GM18951 (cell line): ENCODE measurements at regions not wholly inside any gene's neighbourhood (a gene's known extent, or its start where the extent isn't known, plus 50 kb on each side); places are given as distances from the start of the nearest gene placed in this dataset.
"Not testable (repeated sequence)": the region's sequence is repeated elsewhere in the genome, so short reads cannot be mapped to it uniquely, and the experiment has no call there.

Experiments
- POLR2A ChIP-seq: IDR thresholded peaks from 4 replicates; pipeline ENCODE4 v1.6.1; 2011; ENCODE audit warnings: mild to moderate bottlenecking; ENCODE audit not compliant: insufficient read length, insufficient read depth; ENCODE audit errors: extremely low read depth
- in situ Hi-C: fragments of 300-500 bp; cut with MboI; formaldehyde crosslinking; loops from one replicate; pipeline ENCODE4 v1.12.0; 2022; ENCODE audit warnings: low sequenced_read_pairs, mixed read lengths, inconsistent platforms; ENCODE audit not compliant: unreplicated experiment

DNA sequence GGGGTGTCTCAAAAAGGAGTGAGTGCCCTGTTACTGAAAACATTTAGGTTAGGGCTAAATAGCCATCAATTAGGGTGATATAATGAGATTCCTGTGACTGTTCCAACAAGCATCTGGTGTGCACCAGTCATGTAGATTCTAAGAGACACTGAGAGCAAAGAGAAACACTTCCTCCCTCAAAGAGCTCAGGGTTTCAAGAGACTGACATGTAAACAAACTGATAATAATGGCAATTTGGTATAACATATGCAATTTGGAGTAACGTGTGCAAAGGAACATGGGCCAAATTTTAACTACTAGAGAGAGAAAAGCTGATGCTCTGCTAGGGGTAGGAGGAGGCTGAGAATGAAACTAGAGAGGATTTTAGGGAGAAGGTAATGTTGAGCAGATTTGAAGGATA is 237.1 kb downstream of the BMP4 start:
- TF ChIP-seq POLR2A: no peak
- in situ Hi-C loops: no loop called here

DNA sequence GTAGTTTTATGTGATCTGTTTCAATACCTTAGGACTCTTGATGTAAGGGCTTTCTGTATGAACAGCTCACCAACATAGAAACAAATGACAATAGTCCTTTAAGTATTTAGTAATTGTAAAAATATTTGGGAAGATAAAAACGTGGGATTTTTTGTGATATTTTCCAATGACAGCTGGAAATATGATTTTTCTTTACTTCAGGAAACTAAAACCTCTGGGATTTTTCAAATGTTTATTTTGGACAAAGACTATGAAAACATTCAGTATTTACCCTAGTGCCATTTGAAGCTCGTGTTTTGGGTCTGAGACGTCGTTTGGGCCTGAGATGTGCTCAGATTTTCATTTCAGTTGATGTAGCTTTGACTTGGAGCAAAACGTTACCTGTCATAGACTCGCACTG is 240.0 kb downstream of the BMP4 start:
- in situ Hi-C loops: no loop called here
- TF ChIP-seq POLR2A: no peak

DNA sequence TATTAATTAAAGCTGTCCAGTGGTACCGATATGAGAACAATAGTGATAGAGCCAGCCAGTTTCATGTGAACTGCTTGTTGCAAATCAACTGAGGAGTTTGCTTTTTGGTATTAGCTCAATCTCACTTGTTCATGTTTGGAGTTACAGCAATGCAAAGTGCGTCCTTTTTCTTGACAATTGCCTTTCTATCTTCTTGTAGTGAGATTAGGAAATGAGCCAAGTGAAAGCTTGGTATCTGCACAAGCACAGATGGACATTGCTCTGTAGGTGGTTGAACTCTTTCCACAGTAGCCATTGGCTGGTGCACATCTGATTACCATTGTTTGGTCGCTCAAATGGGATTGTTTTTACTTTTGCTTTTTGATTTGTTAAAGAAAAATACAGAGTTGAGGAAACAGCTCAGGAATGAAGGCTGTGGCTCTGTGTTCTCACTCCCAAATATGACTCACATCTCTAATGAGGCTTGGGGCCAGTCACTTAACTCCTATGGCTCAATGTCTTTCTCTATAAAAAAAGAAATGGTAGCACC is 241.4 kb downstream of the BMP4 start:
- in situ Hi-C loops: no loop called here
- TF ChIP-seq POLR2A: no peak

DNA sequence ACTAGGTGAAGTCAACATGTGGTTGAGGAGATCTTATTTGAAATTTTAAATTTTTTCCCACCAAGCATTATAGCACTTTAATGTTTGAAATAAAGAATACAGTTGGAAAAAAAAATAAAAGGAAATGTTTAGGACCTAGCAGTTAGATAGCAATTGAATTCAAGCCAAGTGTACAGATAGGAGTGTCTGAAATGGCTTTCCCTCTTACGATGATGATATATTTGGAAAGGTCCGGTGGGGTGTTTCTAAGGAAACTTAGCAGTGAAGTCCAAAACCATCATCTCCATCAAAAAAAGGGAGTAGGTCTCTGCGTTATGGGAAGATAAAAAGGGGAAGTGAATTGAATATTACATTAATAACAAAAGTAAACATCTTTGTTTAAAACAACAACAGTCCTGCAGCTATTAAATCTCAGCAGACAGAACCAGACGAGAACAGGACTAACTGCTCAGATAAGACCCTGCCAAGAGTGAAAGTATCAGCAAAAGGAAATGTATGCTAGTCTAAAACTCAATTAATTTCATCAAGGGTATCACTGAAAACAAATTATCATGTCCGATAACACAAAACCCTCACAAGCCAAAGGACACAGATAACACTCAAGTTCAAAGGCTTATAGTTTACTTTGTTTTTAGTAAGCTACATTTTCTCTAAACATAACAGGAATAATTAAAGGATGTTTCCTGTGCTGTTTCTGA is 242.0 kb downstream of the BMP4 start:
- in situ Hi-C loops: no loop called here
- no peak for TF ChIP-seq POLR2A

DNA sequence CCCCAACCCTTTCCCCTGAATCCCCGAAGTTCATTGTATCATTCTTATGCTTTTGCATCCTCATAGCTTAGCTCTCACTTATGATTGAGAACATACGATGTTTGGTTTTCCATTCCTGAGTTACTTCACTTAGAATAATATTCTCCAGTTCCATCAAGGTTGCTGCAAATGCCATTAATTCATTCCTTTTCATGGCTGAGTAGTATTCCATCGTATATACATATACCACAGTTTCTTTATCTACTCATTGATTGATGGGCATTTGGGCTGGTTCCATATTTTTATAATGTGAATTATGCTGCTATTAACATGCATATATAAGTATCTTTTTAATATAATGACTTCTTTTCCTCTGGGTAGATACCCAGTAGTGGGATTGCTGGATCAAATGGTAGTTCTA is 243.7 kb downstream of the BMP4 start:
- in situ Hi-C loops: not testable (repeated sequence)

DNA sequence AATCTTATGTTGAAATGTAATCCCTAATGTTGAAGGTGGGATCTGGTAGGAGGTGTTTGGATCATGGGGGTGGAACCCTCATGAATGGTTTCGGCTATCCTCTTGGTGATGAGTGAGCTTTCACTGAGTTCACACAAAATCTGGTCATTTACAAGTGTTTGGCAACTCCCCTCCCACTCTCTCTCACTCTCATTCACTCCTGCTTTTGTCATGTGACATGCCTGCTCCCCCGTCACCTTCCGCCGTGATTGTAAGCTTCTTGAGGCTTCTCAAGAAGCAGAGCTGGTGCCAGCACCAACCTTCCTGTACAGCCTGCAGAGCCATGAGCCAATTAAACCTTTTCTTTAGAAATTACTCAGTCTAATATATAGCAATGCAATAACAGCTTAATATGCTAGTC is 245.4 kb downstream of the BMP4 start:
- in situ Hi-C loops: no loop called here
- TF ChIP-seq POLR2A: no peak

DNA sequence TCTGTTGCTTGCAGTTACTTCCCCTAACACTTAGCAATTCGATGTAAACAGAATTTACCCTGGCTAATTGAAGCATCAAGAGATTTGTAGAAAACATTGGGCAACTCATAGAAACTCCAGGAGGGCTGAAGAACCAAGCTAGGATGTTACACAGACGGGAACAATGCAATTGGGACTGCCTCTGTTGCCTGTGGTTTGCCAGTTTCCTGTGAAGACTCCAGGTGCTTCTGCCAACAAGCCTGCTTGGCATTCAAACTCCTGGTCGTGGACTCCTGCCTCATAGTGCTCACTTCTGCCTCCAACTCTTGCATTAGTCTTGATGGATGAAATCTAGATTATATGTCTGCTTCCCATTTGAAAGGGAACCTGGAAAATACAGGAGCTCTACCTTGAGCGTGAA is 246.0 kb downstream of the BMP4 start:
- TF ChIP-seq POLR2A: no peak
- in situ Hi-C loops: no loop called here

DNA sequence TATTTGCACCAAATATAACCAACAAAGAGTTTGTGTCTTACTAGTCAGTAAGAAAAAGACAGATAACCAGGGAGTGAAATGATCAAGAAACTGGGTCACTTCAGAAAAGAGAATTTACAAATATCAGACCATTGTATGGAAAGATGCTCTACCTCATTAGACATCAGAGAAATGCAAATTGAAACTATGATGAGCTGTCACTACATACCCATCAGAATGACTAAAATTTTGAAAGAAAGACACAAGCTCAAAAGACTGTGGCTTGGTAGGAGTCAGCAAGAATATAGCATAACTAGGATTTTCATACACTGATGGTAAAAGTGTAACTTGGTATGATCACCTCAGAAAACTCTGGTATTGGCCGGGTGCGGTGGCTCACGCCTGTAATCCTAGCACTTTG is 247.2 kb downstream of the BMP4 start:
- TF ChIP-seq POLR2A: no peak
- in situ Hi-C loops: no loop called here

DNA sequence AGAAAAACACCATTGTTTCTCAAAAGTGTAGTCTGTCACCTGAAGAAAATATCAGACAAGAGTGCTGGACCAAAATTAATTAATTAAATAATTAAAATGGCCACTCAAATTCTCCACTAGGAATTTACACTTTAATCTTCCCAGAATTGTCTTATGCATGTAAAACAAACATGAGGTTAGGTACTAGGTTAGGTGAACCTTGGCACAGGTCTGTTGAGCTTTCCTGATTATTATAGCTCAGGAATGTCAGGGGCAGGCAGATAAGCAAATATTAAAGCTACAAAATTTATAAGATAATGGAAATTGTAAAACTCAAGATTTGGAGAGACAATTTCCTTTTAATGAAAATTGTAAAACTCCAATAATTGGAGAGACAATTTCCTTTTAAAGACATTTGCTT is 253.2 kb downstream of the BMP4 start:
- TF ChIP-seq POLR2A: no peak
- in situ Hi-C loops: no loop called here

DNA sequence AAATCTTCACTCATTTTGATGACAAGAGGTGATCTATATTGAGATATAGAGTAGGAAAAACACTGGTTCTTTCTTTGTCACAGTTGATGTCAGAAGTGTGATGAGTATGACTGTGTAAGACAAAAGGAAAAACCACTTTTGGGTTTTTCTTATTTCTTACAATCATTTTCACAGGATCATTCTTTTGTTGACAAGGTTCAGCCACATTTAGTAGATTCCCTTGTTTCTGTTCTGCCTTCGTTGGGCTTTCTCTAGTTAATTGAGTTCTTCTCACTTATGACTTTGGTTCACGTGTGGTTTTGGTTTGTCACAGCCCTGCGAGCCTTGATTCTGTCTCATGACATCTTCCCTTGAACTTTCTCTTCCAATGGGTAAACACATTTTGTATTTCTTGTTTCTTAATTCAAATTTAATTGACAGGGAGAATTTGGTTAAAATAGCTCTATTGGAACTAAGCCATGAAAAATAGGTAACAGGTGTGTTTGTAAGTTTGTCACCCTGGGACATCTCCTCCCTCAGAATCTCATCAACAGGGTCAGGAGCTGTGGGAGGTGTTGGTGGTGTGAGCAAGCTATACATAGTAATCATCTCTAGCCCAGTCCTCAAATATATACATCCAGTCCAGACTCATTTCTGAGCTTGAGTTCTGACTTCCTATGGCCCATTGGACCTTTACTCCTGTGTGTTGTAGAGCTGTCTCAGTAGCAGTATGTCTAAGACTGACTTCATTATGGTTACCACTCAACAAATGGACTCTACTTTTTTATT is 255.3 kb downstream of the BMP4 start:
- in situ Hi-C loops: no loop called here
- no peak for TF ChIP-seq POLR2A

DNA sequence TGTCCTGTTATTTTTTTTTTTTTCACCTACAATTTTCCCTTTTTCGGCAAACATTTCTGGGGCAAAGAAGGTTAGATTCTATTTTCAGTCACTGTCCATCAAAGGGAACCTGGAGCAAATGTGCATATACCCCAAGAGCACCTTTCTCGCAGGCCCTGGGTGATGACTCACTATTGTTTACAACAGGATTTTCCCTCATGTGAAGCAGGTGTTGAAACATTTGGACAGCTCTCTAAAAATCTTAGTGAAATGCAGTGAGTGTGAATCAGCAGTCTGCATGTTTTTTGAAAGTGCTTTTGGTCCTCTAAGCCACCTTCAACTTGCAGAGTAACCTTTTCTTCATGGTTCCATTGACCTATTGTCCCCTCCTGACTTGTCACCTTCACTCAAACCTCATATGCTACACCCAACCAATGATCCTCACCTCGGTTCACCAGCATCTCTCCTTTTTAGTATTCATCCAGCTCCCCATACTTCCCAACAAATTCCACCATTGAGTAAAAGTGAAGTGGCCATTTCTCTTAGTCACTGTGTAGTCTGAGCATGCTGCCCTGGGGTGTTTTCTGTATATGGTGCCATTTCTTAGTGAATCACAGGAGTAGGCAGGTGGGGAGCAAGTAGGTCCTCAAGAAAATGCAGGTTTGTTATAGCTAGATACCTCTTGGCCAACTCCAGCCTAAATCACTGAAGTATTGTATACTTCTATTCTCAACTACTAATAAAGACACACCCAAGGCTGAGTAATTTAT is 260.2 kb downstream of the BMP4 start:
- in situ Hi-C loops: no loop called here
- TF ChIP-seq POLR2A: no peak

DNA sequence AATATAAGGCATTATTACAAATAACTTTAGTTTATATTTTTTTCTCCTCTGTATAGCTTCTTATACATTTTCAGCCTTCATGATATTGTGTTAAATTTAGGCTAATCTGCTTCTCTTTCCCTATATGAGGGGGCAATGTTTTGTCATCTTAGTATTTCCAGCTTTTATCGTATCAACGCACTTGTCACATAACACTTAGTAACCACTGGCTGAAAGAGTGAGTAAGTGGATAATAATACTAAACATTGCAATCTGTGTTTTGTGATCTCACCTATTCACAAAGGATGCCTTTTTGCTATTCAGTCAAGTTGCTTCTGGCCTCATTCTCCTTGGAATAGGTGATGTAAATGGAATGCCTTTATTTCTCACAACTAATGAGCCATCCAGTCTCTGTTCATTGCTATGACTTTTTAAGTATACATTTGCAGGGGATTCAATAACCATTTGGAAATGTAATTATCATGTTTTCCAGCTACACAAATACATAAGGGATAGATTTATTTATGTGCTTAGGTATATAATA is 260.9 kb downstream of the BMP4 start:
- TF ChIP-seq POLR2A: no peak
- in situ Hi-C loops: no loop called here

DNA sequence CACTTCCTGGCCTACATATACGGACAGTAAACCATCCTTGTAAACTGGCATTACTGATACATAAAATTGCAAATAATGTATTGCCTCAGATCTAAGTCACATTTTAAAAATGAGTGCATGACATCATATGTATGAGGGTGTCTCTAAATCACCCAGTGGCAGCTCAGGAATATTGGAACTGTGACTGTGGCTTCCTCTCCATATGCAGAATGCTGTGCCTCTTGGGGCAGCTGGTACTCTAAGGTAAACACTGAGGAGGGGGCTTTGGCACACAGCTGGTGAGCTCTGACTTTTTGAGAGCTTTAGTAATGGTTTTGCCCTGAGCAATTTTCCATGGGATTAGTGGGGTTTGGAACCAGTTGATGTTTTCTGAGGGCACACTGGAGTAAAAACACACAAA is 263.7 kb downstream of the BMP4 start:
- in situ Hi-C loops: no loop called here
- no peak for TF ChIP-seq POLR2A
